ENCODE measurements at regions not wholly inside any gene's neighbourhood (a gene's known extent, or its start where the extent isn't known, plus 50 kb on each side); places are given as distances from the start of the nearest gene placed in this dataset.

- no peak for DNase-seq (ENCODE audit: low spot score)
- no peaks in the 10 kb centered on the region for H3K36me3 Mint-ChIP-seq (ENCODE audit: low read depth)
- no peaks in the 10 kb centered on the region for H3K9me3 Mint-ChIP-seq
- no peaks in the 10 kb centered on the region for H3K4me1 ChIP-seq (ENCODE audit: insufficient read depth)
- no peaks in the 10 kb centered on the region for H3K27me3 ChIP-seq (ENCODE audit: insufficient read depth)
- no peak overlapping the region for H3K27ac ChIP-seq (ENCODE audit: low read depth)
- H3F3A ChIP-seq (replicated peaks; ENCODE audit: low read depth) = no peaks in the 10 kb centered on the region
- no peaks in the 10 kb centered on the region for H3K9me2 ChIP-seq (ENCODE audit: insufficient read depth)
- no peak overlapping the region for H3K4me3 Mint-ChIP-seq
- H3K27me3 Mint-ChIP-seq (ENCODE audit: insufficient read depth, low read depth, poor library complexity) = peaks cover 4% of the 10 kb centered on the region
- 0 out of 4 replicates have a peak, but pooled peaks of 1 of the 2 experiments have one; percentile 1 for TF ChIP-seq CTCF (conservative IDR thresholded peaks at IDR 0.05; ENCODE audit: low read depth in 2 of 2)
- no peak for TF ChIP-seq ZNF462 (CRISPR knock-in tag; IDR thresholded peaks at IDR 0.05)
- no peak overlapping the region for H3K4me2 ChIP-seq
- H3K27ac Mint-ChIP-seq = no peak overlapping the region
- no peaks in the 10 kb centered on the region for H3K36me3 ChIP-seq (ENCODE audit: insufficient read depth)
- no peak overlapping the region for H3K4me3 ChIP-seq
- no peak overlapping the region for H2AFZ ChIP-seq
- H3K4me1 Mint-ChIP-seq = peaks cover 15% of the 10 kb centered on the region
- no peak for ATAC-seq
- H3K79me2 ChIP-seq (replicated peaks; ENCODE audit: insufficient read depth) = no peaks in the 10 kb centered on the region
- no peaks in the 10 kb centered on the region for H4K20me1 ChIP-seq (replicated peaks; ENCODE audit: insufficient read depth)
These were observed 226.9 kb upstream of the NRIP1 start for GRCh38 chr21:15291621-15292266.

- H3K4me1 Mint-ChIP-seq = peaks cover 15% of the 10 kb centered on the region
- peaks cover 4% of the 10 kb centered on the region for H3K27me3 Mint-ChIP-seq (ENCODE audit: insufficient read depth, low read depth, poor library complexity)
- H3K4me3 Mint-ChIP-seq = no peak overlapping the region
- no peaks in the 10 kb centered on the region for H3K27me3 ChIP-seq (ENCODE audit: insufficient read depth)
- no peaks in the 10 kb centered on the region for H3K9me2 ChIP-seq (ENCODE audit: insufficient read depth)
- no peak overlapping the region for H3K27ac ChIP-seq (ENCODE audit: low read depth)
- H4K20me1 ChIP-seq (replicated peaks; ENCODE audit: insufficient read depth) = no peaks in the 10 kb centered on the region
- H3K36me3 Mint-ChIP-seq (ENCODE audit: low read depth) = no peaks in the 10 kb centered on the region
- no peaks in the 10 kb centered on the region for H3K9me3 Mint-ChIP-seq
- H3K79me2 ChIP-seq (replicated peaks; ENCODE audit: insufficient read depth) = no peaks in the 10 kb centered on the region
- DNase-seq (ENCODE audit: low spot score) (peak; percentile 79), ATAC-seq (peak; percentile 20; the same call in 2 of the 3 replicates)
- H3K36me3 ChIP-seq (ENCODE audit: insufficient read depth) = no peaks in the 10 kb centered on the region
- no peak overlapping the region for H3K4me3 ChIP-seq
- no peaks in the 10 kb centered on the region for H3F3A ChIP-seq (replicated peaks; ENCODE audit: low read depth)
- no peak overlapping the region for H2AFZ ChIP-seq
- H3K27ac Mint-ChIP-seq = no peak overlapping the region
- no peaks in the 10 kb centered on the region for H3K4me1 ChIP-seq (ENCODE audit: insufficient read depth)
- H3K4me2 ChIP-seq = no peak overlapping the region
- TF ChIP-seq CTCF (conservative IDR thresholded peaks at IDR 0.05; ENCODE audit: low read depth in 2 of 2) = no peak
- no peak for TF ChIP-seq CREB1 (CRISPR knock-in tag; IDR thresholded peaks at IDR 0.05; ENCODE audit: low read depth)
- TF ChIP-seq ZNF114 (CRISPR knock-in tag; IDR thresholded peaks at IDR 0.05) = no peak
- TF ChIP-seq STAT1 (IDR thresholded peaks at IDR 0.05; ENCODE audit: unreplicated experiment) = no peak
- no peak for TF ChIP-seq ZNF331 (CRISPR knock-in tag; IDR thresholded peaks at IDR 0.05; ENCODE audit: low read depth)
- no peak for TF ChIP-seq EZH2phosphoT487 (IDR thresholded peaks at IDR 0.05; ENCODE audit: unreplicated experiment)
These were observed 228.4 kb upstream of the NRIP1 start for GRCh38 chr21:15293240-15293639.

Data from GM23338 (cell line).